HTR-8/SVneo (cell line): ENCODE measurements at regions not wholly inside any gene's neighbourhood (a gene's known extent, or its start where the extent isn't known, plus 50 kb on each side); places are given as distances from the start of the nearest gene placed in this dataset.
"Not testable (repeated sequence)": the region's sequence is repeated elsewhere in the genome, so short reads cannot be mapped to it uniquely, and the experiment has no call there.

ENCODE experiments used
- DNase-seq: peaks from one replicate; pipeline ENCODE4 v3.0.0; 2011; ENCODE audit warnings: low spot score, mixed read lengths; ENCODE audit not compliant: insufficient read length
- FAIRE-seq: peaks from 2 replicates; lab custom pipeline; 2011; peaks lifted over from hg19 to GRCh38; lab: Jason Lieb, UNC

DNA sequence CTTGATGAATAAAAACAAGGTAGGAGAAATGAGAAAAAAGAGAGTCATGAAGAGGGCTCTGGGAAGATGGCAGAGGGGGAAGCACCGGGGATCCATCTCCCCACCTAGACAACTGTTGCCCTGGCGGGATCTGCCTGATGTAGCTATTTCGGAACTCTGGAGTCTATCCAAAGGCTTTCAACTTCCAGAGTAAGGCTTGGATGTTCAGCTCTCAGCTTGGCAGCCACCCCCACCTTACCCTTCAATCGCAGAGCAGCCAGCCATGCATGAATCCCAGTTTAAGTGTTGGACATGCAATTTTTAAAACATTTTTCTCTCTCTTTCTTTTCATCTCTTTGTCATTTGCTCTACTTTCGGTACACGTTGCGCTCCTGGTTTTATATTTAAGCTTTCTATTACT, 275.9 kb upstream of the EXOC2 start:
- no peak for FAIRE-seq
- no peak for DNase-seq

DNA sequence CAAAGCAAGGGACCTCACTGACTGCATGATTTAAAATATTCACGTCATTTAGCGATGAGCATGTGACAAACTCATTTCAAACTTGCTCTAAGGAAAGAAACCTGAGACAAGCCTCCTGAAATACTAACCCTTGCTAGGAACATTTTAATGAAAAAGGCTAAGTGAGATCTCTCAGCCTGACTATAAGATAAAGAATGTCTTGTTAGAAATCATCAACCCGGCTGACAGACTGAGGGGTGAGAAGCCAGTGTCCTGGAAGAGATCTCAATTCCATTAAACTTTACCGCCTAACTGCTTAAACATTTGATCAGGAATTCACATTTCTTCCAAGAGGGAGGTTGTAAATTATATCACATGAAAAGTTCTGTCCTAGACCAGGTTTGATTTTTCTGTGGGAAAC, 274.8 kb upstream of the EXOC2 start:
- no peak for FAIRE-seq

DNA sequence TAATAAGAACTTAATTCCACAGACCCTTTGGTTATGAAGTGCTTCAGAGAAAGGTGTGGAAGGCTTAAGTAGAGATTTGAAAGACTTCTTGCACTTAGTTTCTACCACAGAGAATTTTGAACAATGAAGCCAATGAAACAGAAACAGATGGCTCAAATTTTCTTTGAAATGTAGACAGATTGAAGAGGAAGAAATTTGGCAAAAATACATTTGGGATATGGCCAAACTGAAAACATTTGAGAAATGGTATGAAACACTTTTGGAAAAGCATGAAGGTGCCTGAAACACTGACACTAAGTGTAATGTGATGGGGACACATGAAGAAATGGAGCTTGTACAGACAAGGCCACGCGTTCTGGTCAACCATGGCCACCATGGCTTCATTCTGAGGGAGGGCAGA, 272.4 kb upstream of the EXOC2 start:
- FAIRE-seq (no peak), DNase-seq (no peak)

More for the DNA sequence above, 274.8 kb upstream of the EXOC2 start:
- no peak for DNase-seq

DNA sequence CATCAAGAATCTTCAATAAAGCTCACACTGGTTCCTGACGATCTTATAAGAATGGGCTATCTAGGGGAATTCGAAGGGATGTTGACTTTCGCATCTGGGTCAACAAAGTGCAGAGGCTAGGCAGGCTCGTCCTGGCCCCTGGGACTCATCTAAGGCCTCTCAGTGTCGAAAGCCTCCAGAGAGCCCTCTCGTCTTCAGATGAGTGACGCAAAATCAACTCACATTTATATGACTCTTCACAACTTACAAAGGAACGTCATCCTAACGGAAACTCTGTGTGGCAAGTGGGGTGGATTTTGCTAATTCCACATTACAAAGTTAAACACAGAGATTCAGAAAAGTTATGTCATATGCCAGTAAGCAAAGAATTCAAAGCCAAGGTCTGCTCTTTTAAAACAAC, 270.5 kb upstream of the EXOC2 start:
- FAIRE-seq (no peak), DNase-seq (no peak)

DNA sequence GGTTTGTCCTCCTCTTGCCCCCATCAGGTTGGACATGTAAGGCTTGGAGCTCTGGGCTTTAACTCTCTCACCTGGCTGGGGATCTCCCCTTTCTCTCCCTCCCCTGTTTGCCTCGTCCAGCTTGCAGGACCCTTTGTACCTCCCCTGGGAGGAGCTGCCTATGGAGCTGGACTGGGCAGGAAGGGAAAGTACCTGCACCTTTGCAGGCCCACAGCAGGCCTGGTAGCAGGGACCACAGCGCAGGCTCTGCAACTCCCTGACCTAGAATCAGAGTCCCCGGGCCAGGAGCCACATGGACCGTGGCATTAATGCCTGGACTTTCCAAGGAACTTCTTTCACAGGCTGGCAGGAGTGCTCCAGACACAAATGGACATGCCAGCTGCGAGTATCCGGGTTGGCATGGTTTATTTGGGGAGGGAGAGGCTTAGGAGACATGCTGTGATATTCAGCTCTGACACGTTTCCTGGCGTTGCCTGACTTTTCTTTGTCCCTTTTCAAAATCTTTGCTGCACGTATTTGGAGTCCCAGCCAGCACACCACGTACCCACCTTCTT, 268.5 kb upstream of the EXOC2 start:
- FAIRE-seq (no peak), DNase-seq (no peak)

DNA sequence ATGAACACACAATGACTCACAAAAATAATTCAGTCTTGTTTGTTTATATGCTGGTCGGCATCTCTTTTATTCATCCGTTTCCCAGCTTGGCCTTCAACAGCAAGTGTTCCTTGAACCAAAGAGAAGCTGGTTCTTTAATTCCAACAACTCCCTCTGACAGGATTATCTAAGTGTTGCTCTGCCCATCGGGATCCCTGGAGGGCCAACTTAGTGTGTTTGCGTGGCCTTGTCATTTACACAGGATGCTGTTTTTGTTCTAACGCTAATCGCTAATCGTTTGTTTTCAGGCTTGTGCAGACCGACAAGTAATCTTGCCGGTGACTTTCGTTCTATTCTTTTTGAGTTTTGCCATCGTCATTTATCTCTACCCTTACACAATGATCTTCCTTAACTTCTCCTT, 267.4 kb upstream of the EXOC2 start:
- FAIRE-seq (no peak), DNase-seq (no peak)

- no peak for DNase-seq
- no peak for FAIRE-seq
Observed at GRCh38 chr6:958488-958887, 265.5 kb upstream of the EXOC2 start.

DNA sequence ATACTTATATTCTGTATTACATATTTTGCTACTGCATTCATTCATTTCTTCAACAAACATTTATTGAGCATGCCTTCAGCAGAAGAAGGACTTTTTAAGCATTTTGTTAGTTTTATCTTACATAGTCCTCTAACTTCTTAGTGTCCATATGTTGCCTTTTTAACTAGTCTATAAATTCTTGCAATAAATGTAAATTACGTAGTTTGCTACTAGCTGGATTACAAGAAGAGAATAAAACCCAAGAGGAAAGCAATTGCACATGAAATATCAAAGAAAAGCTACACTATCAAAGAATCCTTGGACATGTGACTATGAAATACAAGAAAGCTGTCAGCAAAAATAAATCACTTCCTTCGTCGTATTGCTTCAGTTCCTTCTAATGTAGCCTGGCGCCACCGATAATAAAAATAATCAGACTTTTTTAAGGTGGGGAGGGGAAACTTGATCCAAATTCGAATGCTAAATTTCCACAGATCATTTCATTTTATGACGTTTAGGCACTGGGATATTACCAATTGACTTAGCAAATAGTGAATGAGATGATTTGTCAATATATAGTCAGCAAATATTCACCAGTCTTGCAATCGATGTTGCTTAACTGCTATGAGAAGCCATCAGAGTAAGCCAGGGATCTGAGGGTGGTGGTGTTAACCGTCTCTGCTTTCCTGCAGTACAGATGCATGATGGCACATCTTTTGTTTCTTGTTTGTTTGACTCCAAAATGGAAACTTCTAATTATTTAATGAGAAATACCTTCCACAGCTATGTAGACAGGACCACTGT, 258.7 kb upstream of the EXOC2 start:
- FAIRE-seq (no peak), DNase-seq (no peak)

DNA sequence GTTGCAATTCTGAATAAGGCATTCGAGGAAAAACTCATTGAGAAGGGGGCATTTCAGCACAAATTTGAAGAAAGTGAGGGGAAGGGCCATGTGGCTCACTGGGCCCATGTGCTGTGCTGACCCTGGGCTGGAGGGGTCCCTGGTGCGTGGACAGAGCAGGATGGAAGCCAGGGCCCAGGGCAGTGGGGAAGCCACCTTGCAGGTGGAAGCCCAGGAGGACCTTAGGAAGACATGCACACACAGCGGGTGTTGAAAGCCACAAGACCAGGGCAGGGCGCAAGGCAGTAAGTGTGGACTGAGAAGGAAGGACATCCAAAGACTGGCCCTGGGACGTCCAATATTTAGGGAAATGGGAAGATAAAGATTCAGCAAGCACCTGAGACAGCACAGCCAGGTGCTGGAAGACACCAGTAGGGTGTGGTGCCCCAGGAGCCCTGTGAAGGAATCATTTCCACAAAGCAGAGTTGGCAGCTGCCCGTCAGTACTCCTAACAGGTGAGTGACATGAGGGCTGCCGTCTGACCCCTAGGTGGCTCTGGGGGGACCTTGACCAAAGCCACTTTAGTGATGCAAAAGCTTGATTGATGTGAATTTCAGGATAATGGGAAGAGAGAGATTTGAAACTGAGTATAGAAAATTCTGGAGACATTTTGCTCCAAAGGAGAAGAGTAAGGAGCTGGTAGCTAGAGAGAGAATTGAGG, 254.4 kb upstream of the EXOC2 start:
- no peak for DNase-seq
- no peak for FAIRE-seq

- DNase-seq (no peak), FAIRE-seq (no peak)
Observed at GRCh38 chr6:946546-946945, 253.6 kb upstream of the EXOC2 start.

DNA sequence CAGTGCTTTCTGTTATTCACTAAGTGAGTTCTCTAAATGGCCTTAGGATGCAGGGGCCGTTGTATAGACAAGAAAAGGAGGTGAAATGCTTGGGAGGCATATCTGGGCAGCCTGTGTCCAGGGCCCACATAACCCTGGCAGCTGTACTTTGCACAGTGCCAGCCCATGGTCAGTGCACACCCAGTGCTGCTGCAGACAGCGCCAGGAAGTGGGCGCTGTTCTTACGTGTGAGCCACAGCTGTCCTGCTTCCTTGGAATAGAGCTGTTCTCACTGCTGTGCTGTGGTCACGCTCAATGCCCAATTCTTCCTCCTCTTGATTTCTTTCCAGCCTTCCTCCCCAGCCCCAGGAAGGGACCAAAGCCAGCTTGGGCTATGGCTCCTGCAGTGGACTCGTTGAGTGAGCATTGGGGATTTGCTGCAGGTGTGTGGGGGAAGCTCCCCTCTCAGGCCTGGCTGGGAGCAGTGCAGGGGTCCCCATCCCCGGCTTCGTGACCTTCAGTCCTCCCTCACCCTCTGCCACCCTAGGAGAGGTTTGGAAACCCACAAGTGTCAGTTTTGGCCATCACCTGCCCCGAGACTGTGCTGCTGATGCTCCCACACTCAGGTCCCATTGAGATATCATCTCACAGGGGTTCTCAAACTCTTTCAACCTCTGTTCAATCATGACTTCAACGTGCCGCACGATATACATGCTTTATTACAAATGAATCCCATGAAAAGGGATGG, 246.8 kb upstream of the EXOC2 start:
- DNase-seq (no peak), FAIRE-seq (no peak)

GRCh38 chr6:938916-939315, 246.0 kb upstream of the EXOC2 start:
- FAIRE-seq = no peak
- DNase-seq = no peak

DNA sequence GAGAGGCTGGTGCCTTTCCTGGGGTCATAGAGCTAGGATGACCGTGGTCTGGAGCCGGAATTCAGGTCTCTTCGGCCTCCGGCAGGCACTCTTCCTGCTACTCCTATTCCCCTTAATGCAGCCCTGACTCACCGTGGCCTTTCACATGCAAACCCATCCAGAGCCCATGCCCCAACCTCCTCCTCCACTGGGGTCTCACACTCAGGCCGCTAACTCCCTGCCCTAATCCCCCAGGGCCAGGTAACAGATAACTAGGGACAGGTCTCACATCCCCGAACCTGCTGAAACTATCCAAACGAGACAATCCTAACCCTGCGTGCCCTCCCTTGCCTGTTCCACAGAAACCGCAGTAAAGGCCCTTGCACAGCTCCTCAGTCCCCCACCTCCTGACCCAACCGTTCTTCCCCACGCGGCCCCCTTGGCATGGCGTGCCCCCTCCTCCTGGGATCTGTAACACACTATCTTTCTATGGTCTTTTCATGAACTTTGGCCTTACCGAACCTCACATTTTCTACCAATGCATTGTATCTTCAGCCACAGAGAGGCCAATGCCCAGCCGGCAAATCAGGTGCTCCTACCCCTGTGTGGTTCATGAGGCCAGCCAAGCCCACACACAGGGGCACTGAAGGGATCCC, 245.4 kb upstream of the EXOC2 start:
- DNase-seq = no peak
- no peak for FAIRE-seq

DNA sequence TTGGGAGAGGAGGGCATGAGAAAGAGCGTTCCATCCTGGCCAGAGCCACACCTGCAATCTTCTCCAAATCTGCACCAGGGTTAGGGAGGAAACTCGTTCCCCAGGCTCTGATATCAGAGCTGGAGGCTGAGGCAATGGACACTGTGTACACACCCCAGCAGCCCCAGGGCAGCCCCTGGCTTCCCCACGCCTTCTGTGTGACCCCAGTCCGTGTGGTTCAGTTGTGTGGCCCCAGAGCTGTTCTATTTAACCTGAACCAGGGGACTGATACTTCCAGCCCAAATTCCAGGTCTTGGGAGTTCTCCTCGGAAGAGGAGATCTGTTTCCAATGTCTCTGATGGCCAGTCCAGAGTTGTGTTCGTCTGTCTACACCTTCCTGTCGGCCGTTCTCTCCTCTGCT, 242.6 kb upstream of the EXOC2 start:
- no peak for FAIRE-seq
- no peak for DNase-seq

- no peak for FAIRE-seq
- DNase-seq = no peak
Observed at GRCh38 chr6:934686-935085, 241.7 kb upstream of the EXOC2 start.

GRCh38 chr6:931919-932318, 239.0 kb upstream of the EXOC2 start:
- not testable (repeated sequence) for DNase-seq, FAIRE-seq

- FAIRE-seq = no peak
- DNase-seq = no peak
Observed at GRCh38 chr6:927157-927556, 234.2 kb upstream of the EXOC2 start.

DNA sequence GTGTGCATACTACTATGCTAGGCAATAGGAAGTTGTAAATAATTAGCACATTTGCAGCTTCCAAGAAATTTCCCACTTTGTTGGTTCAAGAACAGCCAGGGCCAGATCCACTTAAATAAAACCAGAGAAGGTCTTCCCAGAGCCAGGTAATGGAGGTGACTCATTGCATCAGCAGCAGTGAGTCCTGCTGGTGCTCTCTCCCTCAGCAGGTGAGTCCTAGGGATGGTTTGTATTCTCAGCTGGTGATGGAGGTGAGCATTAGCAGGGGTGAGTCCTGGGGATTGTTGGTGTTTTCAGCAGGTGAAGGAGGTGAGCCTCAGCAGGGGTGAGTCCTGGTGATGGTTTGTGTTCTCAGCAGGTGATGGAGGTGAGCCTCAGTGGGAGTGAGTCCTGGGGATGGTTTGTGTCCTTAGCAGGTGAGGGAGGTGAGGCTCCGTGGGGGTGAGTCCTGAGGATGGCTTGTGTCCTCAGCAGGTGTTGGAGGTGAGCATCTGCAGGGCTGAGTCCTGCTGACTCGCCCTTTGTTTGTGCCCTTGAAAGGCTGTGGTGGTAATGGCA, 232.8 kb upstream of the EXOC2 start:
- FAIRE-seq (no peak), DNase-seq (no peak)

GRCh38 chr6:924661-925060, 231.7 kb upstream of the EXOC2 start:
- FAIRE-seq (no peak), DNase-seq (no peak)

DNA sequence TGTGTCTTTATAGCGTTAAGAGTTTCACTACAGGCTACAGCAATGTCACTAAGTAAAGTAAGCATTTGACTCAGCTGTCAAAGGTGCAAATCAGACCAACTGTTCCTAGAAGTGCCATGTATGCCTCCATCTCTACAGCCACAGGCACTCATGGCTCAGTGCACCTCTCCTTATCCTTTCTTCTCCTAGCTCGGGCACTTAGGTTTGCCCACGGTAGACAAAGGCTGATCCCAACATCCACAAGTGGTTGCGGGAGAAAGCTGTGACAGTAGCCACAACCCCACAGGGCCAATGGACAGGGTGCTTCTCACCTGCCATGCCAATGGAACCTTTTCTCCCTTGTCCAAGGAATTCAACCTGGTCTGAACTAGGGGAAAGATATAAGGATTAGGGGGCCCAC, 228.5 kb upstream of the EXOC2 start:
- no peak for FAIRE-seq

More for the DNA sequence above, 228.5 kb upstream of the EXOC2 start:
- no peak for DNase-seq
